ENCODE measurements at regions not wholly inside any gene's neighbourhood (a gene's known extent, or its start where the extent isn't known, plus 50 kb on each side); places are given as distances from the start of the nearest gene placed in this dataset.

DNA sequence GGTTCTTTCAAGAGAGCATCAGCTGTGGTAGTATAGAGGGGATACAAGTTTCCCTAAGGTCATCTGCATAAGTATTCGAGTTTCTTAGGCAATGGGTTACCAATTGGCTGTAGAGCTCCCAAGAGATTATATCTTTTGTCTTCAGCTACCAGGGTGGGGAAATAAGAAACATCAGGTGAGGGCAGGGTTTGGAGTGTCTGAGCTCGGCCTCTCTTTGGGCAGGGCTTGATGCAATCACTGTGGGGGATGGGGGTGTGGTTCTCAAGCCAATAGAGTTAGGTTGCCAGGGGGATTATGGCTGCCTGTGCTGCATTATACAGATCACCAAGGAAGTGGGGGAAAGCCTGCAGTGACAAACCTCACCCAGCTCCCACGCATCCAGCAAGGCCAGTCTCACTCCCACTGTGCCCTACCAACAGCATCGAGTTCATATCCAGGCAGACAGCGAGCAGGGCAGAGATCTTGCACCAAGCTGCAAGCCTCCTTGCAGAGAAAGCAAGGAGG, 172.1 kb upstream of the MAGEE2 start:
- Histone ChIP-seq H3K9ac (ENCODE audit: insufficient read depth, low read depth, low read length) (no peak overlapping the region), H2AFZ (ENCODE audit: low read length) (no peak overlapping the region), H3K4me1 (ENCODE audit: insufficient read depth, low read length) (no peaks in the 10 kb centered on the region), H3K79me2 (ENCODE audit: insufficient read depth, low read length) (no peaks in the 10 kb centered on the region), H3K27me3 (ENCODE audit: control insufficient read depth in 1 of 2, insufficient read depth in 2 of 2, low read length in 2 of 2) (no peaks in the 10 kb centered on the region), H3K27ac (ENCODE audit: extremely low read length, insufficient read depth, low read length) (no peak overlapping the region), H3K36me3 (replicated peaks in 1 of 2; ENCODE audit: control insufficient read depth in 1 of 2, insufficient read depth in 2 of 2, low read length in 2 of 2) (no peaks in the 10 kb centered on the region), H3K4me2 (ENCODE audit: low read depth, low read length) (no peak overlapping the region), H3K4me3 (replicated peaks in 1 of 3; ENCODE audit: insufficient read depth in 1 of 3, low read depth in 2 of 3, low read length in 3 of 3) (no peak overlapping the region), H4K20me1 (ENCODE audit: insufficient read depth, low read length) (no peaks in the 10 kb centered on the region), H3K9me3 (ENCODE audit: low read length) (no peaks in the 10 kb centered on the region; the same call in 1 of the 2 replicates)
- ChIA-PET CTCF (ENCODE audit: low intra/inter-chr PET ratio, low total read pairs) (no interaction called here), POLR2A (no interaction called here)
- intact Hi-C loops (cut with micrococcal nuclease; ENCODE audit: unreplicated experiment) = no loop called here
- no peak for FAIRE-seq
- DNase-seq (ENCODE audit: low spot score) = no peak
- in situ Hi-C loops (cut with HindIII; ENCODE audit: extremely low pct_ligation_motif_present, low pct_unique_long_range_greater_than_20kb) = no loop called here
- ATAC-seq = no peak
- no TSS peak for BruUV-seq (replicated peaks)
- 0% methylated on average over 2 of the region's 5 CpGs for WGBS (ENCODE audit: low lambda C conversion rate)
- TF ChIP-seq JUN (CRISPR knock-in tag; IDR thresholded peaks at IDR 0.05) (no peak), ZNF143 (CRISPR knock-in tag; IDR thresholded peaks at IDR 0.05) (no peak), ZXDC (CRISPR knock-in tag; IDR thresholded peaks at IDR 0.05) (no peak), ZNF777 (CRISPR knock-in tag; IDR thresholded peaks at IDR 0.05) (no peak), NAIF1 (CRISPR knock-in tag; IDR thresholded peaks at IDR 0.05; ENCODE audit: borderline replicate concordance) (no peak), ETV6 (CRISPR knock-in tag; conservative IDR thresholded peaks at IDR 0.05) (no peak), GABPA (IDR thresholded peaks at IDR 0.05; ENCODE audit: low read depth, low read length) (no peak), GABPA (CRISPR knock-in tag; IDR thresholded peaks at IDR 0.05; ENCODE audit: low read depth) (no peak), IRF9 (CRISPR knock-in tag; IDR thresholded peaks at IDR 0.05; ENCODE audit: borderline replicate concordance) (no peak), HHEX (CRISPR knock-in tag; IDR thresholded peaks at IDR 0.05) (no peak), GTF3A (CRISPR knock-in tag; conservative IDR thresholded peaks at IDR 0.05) (no peak), TRIM24 (CRISPR knock-in tag; IDR thresholded peaks at IDR 0.05) (no peak), ZNF549 (CRISPR knock-in tag; IDR thresholded peaks at IDR 0.05) (no peak), TFE3 (CRISPR knock-in tag; IDR thresholded peaks at IDR 0.05) (no peak), ZNF335 (CRISPR knock-in tag; IDR thresholded peaks at IDR 0.05) (no peak), NFKB2 (CRISPR knock-in tag; IDR thresholded peaks at IDR 0.05; ENCODE audit: borderline replicate concordance) (no peak), ZNF724P (CRISPR knock-in tag; IDR thresholded peaks at IDR 0.05; ENCODE audit: borderline replicate concordance) (no peak)
- TF ChIP-seq, protein P1, sequence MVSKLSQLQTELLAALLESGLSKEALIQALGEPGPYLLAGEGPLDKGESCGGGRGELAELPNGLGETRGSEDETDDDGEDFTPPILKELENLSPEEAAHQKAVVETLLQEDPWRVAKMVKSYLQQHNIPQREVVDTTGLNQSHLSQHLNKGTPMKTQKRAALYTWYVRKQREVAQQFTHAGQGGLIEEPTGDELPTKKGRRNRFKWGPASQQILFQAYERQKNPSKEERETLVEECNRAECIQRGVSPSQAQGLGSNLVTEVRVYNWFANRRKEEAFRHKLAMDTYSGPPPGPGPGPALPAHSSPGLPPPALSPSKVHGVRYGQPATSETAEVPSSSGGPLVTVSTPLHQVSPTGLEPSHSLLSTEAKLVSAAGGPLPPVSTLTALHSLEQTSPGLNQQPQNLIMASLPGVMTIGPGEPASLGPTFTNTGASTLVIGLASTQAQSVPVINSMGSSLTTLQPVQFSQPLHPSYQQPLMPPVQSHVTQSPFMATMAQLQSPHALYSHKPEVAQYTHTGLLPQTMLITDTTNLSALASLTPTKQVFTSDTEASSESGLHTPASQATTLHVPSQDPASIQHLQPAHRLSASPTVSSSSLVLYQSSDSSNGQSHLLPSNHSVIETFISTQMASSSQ (IDR thresholded peaks at IDR 0.05; ENCODE audit: low read depth) = no peak
- TF ChIP-seq, protein P1 (CRISPR knock-in tag; IDR thresholded peaks at IDR 0.05; ENCODE audit: borderline replicate concordance) = no peak

Measured in HepG2 (cell line).